ENCODE measurements at regions not wholly inside any gene's neighbourhood (a gene's known extent, or its start where the extent isn't known, plus 50 kb on each side); places are given as distances from the start of the nearest gene placed in this dataset.

DNA sequence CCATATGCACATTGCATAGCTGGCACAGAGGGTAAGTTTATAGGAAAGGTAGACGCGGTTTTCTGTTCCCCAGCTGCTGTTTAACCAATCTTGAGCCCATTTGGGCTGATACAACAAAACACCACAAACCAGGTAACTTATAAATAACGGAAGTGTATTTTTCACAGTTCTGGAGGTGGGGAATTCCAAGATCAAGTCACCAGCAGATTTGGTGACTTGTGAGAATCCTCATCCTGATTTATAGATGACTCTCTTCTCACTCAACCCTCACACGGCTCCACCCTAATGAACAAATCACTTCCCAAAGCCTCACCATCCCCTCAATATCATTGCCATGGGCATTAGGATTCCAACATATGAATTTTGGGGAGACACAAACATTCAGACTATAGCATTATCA, 694.4 kb upstream of the NR2F2 start:
- no peak for TF ChIP-seq CTCF (IDR thresholded peaks at IDR 0.05; ENCODE audit: borderline replicate concordance, extremely low read depth, low read length, poor library complexity, severe bottlenecking)
- TF ChIP-seq EZH2 (IDR thresholded peaks at IDR 0.05; ENCODE audit: borderline replicate concordance, low read depth, low read length, severe bottlenecking), result no peak
